ENCODE measurements at regions not wholly inside any gene's neighbourhood (a gene's known extent, or its start where the extent isn't known, plus 50 kb on each side); places are given as distances from the start of the nearest gene placed in this dataset.
"Not testable (repeated sequence)": the region's sequence is repeated elsewhere in the genome, so short reads cannot be mapped to it uniquely, and the experiment has no call there.

GRCh38 chr2:176428944-176429469 lies 159.8 kb downstream of the MTX2 start:
- H3K9me3 Mint-ChIP-seq (ENCODE audit: low read depth); DNase-seq; intact Hi-C loops (cut with DNase I, micrococcal nuclease); H3K4me1 Mint-ChIP-seq; ATAC-seq; H3K36me3 Mint-ChIP-seq (ENCODE audit: low read depth); CTCF ChIA-PET; POLR2A ChIA-PET; H3K27ac Mint-ChIP-seq; H3K4me3 Mint-ChIP-seq: not testable (repeated sequence)
- peaks cover 16% of the 10 kb centered on the region for H3K27me3 Mint-ChIP-seq

GRCh38 chr2:176432434-176432833 lies 163.2 kb downstream of the MTX2 start:
- Mint-ChIP-seq H3K4me3 (no peak overlapping the region), H3K27ac (no peak overlapping the region), H3K4me1 (no peaks in the 10 kb centered on the region), H3K9me3 (ENCODE audit: low read depth) (no peaks in the 10 kb centered on the region), H3K36me3 (ENCODE audit: low read depth) (no peaks in the 10 kb centered on the region), H3K27me3 (peaks cover 26% of the 10 kb centered on the region)
- ATAC-seq (no peak), DNase-seq (no peak)
- intact Hi-C loops (cut with DNase I, micrococcal nuclease) = no loop called here
- CTCF ChIA-PET = no interaction called here
- POLR2A ChIA-PET = no interaction called here

DNA sequence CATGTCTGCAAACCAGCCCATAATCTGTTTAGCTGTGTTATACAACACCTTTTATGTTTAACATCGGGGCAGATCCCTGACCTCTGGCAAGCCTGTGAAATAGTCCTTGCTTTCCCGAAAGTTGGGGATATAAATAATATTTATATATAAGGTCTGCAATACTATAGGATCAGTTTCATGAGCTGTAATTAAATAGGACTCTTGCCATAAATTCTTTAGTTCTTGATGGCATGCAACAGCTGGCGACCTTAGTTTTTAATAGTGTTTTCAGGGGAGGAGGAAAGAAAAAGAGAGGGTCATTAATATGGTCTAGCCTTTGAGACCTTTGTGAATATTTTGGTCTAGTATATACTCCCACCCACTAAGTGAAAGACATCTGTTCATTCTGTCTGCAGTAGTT lies 166.5 kb downstream of the MTX2 start:
- H3K9me3 Mint-ChIP-seq (ENCODE audit: low read depth) = no peaks in the 10 kb centered on the region
- H3K4me3 Mint-ChIP-seq = no peak overlapping the region
- ATAC-seq (no peak), DNase-seq (no peak)
- H3K27ac Mint-ChIP-seq = no peak overlapping the region
- no peaks in the 10 kb centered on the region for H3K4me1 Mint-ChIP-seq
- ChIA-PET POLR2A (interaction anchor here (0.6 kb wide), 1 partner anchor 84 kb away, joined by 3 read pairs; no protein-coding TSS in a partner anchor), CTCF (interaction anchor here (1.0 kb wide), 1 partner anchor 20 kb away, joined by 4 read pairs; no protein-coding TSS in a partner anchor)
- no peaks in the 10 kb centered on the region for H3K36me3 Mint-ChIP-seq (ENCODE audit: low read depth)
- H3K27me3 Mint-ChIP-seq = peaks cover 28% of the 10 kb centered on the region
- intact Hi-C loops (cut with DNase I, micrococcal nuclease) = no loop called here

- H3K36me3 Mint-ChIP-seq (ENCODE audit: low read depth) = no peaks in the 10 kb centered on the region
- ChIA-PET POLR2A (no interaction called here), CTCF (interaction anchor here (0.6 to 5.0 kb wide), 5 partner anchors 12 to 304 kb away, joined by 3 to 38 read pairs (median 3); partner anchors contain the start of gene MTX2)
- no peak for DNase-seq
- peaks cover 11% of the 10 kb centered on the region for H3K27me3 Mint-ChIP-seq
- H3K4me3 Mint-ChIP-seq = no peak overlapping the region
- peaks cover 4% of the 10 kb centered on the region for H3K4me1 Mint-ChIP-seq
- no peak overlapping the region for H3K27ac Mint-ChIP-seq
- intact Hi-C loops (cut with DNase I, micrococcal nuclease) = no loop called here
- H3K9me3 Mint-ChIP-seq (ENCODE audit: low read depth) = no peaks in the 10 kb centered on the region
- ATAC-seq = no peak
Observed at GRCh38 chr2:176443946-176444345, 174.7 kb downstream of the MTX2 start.

- DNase-seq (no peak), ATAC-seq (no peak)
- Mint-ChIP-seq H3K27me3 (peaks cover 4% of the 10 kb centered on the region), H3K9me3 (ENCODE audit: low read depth) (no peaks in the 10 kb centered on the region), H3K4me3 (no peak overlapping the region), H3K27ac (no peak overlapping the region), H3K36me3 (ENCODE audit: low read depth) (no peaks in the 10 kb centered on the region), H3K4me1 (peaks cover 4% of the 10 kb centered on the region)
- intact Hi-C loops (cut with DNase I, micrococcal nuclease) = no loop called here
- ChIA-PET CTCF (interaction anchor here (0.6 to 5.0 kb wide), 5 partner anchors 10 to 319 kb away, joined by 3 to 38 read pairs (median 3); no protein-coding TSS in a partner anchor), POLR2A (no interaction called here)
Observed at GRCh38 chr2:176445956-176446355, 176.7 kb downstream of the MTX2 start.

- Mint-ChIP-seq H3K36me3 (ENCODE audit: low read depth) (no peaks in the 10 kb centered on the region), H3K4me3 (no peak overlapping the region), H3K27ac (no peak overlapping the region), H3K9me3 (ENCODE audit: low read depth) (no peaks in the 10 kb centered on the region), H3K4me1 (peaks cover 4% of the 10 kb centered on the region), H3K27me3 (no peaks in the 10 kb centered on the region)
- CTCF ChIA-PET = interaction anchor here (0.6 to 5.0 kb wide), 6 partner anchors 9 to 320 kb away, joined by 3 to 38 read pairs (median 4); no protein-coding TSS in a partner anchor
- intact Hi-C loops (cut with DNase I, micrococcal nuclease) = no loop called here
- DNase-seq (no peak), ATAC-seq (no peak)
- POLR2A ChIA-PET = no interaction called here
Observed at GRCh38 chr2:176446718-176447414, 177.6 kb downstream of the MTX2 start.

DNA sequence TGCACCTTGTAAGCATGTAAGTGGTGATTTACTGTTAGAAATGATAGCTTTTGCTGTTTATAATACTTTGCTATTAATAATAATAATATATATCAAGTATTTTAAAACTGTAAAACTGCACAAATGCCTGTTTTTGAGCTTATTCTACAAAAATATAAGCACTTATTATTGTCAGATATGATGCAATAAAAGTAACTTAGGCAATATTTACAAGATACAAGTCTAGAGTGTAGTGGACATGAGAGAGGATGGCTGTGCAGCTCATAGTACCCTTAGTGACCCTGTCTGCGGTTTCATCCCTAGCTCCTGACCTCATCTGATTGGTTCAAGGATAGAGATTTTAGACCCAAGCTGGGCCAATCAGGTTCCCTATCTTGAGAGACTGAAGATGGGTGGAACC lies 178.4 kb downstream of the MTX2 start:
- Mint-ChIP-seq H3K36me3 (ENCODE audit: low read depth) (no peaks in the 10 kb centered on the region), H3K27ac (no peak overlapping the region), H3K4me1 (peaks cover 4% of the 10 kb centered on the region), H3K4me3 (no peak overlapping the region), H3K9me3 (ENCODE audit: low read depth) (no peaks in the 10 kb centered on the region), H3K27me3 (no peaks in the 10 kb centered on the region)
- ChIA-PET CTCF (interaction anchor here (0.6 to 5.0 kb wide), 6 partner anchors 8 to 650 kb away, joined by 3 to 38 read pairs (median 4); no protein-coding TSS in a partner anchor), POLR2A (no interaction called here)
- DNase-seq (no peak), ATAC-seq (no peak)
- intact Hi-C loops (cut with DNase I, micrococcal nuclease) = no loop called here

- Mint-ChIP-seq H3K4me3 (no peak overlapping the region), H3K27me3 (peaks cover 11% of the 10 kb centered on the region), H3K36me3 (ENCODE audit: low read depth) (no peaks in the 10 kb centered on the region), H3K9me3 (ENCODE audit: low read depth) (no peaks in the 10 kb centered on the region), H3K27ac (no peak overlapping the region), H3K4me1 (peaks cover 4% of the 10 kb centered on the region)
- DNase-seq = no peak
- intact Hi-C loops (cut with DNase I, micrococcal nuclease) = no loop called here
- CTCF ChIA-PET = interaction anchor here (0.8 to 0.9 kb wide), 3 partner anchors 13 to 322 kb away, joined by 3 to 4 read pairs (median 3); no protein-coding TSS in a partner anchor
- no peak for ATAC-seq
- POLR2A ChIA-PET = no interaction called here
Observed at GRCh38 chr2:176449852-176450251, 180.6 kb downstream of the MTX2 start.

- ATAC-seq = no peak
- Mint-ChIP-seq H3K27ac (no peak overlapping the region), H3K27me3 (peaks cover 20% of the 10 kb centered on the region), H3K36me3 (ENCODE audit: low read depth) (no peaks in the 10 kb centered on the region), H3K9me3 (ENCODE audit: low read depth) (no peaks in the 10 kb centered on the region), H3K4me3 (no peak overlapping the region), H3K4me1 (no peaks in the 10 kb centered on the region)
- DNase-seq = no peak
- CTCF ChIA-PET = interaction anchor here (0.6 to 5.4 kb wide), 10 partner anchors 8 to 327 kb away, joined by 3 to 59 read pairs (median 6); no protein-coding TSS in a partner anchor
- intact Hi-C loops (cut with DNase I, micrococcal nuclease) = loop anchor here in 1 of 2 experiments (2.0 kb wide), 1 partner anchor 101 kb away; no protein-coding TSS in a partner anchor
- POLR2A ChIA-PET = no interaction called here
Observed at GRCh38 chr2:176453784-176454183, 184.5 kb downstream of the MTX2 start.

DNA sequence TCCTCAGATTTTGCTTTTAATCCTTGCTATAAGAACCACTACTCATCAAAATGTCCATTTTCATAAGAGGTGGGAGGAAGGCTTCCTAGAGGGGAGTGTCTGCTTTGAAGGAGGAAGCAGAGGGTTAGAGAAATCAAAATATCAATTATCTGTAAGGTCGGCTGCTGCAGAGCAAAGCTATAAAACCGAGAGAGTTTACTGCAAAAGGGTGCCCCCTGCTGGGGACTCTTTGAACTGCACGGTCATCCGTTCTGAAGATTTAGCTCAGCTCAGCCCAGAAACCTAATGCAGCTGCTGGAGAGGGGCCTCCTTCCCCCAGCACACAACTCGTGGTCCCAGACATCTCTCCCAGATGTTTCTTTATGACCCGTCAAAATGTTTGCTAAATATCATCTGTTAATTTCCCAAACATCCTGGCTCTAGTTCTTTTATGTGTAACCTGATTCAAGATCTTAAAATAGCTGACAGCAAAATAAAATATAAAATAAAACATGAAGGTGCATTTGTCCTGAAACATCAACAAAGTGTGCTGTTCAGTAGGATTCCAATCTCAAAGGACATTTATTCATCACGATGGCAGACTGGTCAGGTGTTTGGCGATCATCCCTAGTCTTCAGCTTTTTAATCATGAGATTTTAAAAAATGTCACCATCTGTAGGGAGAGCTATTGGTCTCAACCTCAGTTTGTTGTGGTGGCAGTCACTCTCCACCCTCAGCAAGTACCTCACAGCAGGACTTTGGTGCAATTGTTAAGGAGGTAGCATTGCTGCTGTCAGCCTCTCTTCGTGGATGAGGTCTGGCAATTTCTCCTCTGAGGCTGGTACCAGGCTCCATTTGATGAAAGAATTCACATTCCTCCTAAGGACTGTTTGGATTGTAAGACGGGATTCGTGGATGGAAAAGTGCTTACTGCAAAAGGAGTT lies 185.9 kb downstream of the MTX2 start:
- POLR2A ChIA-PET = interaction anchor here (0.6 kb wide), 2 partner anchors 24 to 637 kb away, joined by 3 to 4 read pairs; no protein-coding TSS in a partner anchor
- H3K27ac Mint-ChIP-seq = no peak overlapping the region
- DNase-seq (peak; percentile 91), ATAC-seq (peak; percentile 57)
- no peak overlapping the region for H3K4me3 Mint-ChIP-seq
- intact Hi-C loops (cut with DNase I, micrococcal nuclease) = loop anchor here (1.0 to 5.0 kb wide), 8 partner anchors 99 to 692 kb away; no protein-coding TSS in a partner anchor
- CTCF ChIA-PET = interaction anchor here (0.6 to 5.4 kb wide), 56 partner anchors 9 to 1192 kb away, joined by 3 to 63 read pairs (median 4); partner anchors contain the start of genes HOXD4 and MTX2
- H3K4me1 Mint-ChIP-seq = no peaks in the 10 kb centered on the region
- no peaks in the 10 kb centered on the region for H3K9me3 Mint-ChIP-seq (ENCODE audit: low read depth)
- peaks cover 31% of the 10 kb centered on the region for H3K27me3 Mint-ChIP-seq
- no peaks in the 10 kb centered on the region for H3K36me3 Mint-ChIP-seq (ENCODE audit: low read depth)

DNA sequence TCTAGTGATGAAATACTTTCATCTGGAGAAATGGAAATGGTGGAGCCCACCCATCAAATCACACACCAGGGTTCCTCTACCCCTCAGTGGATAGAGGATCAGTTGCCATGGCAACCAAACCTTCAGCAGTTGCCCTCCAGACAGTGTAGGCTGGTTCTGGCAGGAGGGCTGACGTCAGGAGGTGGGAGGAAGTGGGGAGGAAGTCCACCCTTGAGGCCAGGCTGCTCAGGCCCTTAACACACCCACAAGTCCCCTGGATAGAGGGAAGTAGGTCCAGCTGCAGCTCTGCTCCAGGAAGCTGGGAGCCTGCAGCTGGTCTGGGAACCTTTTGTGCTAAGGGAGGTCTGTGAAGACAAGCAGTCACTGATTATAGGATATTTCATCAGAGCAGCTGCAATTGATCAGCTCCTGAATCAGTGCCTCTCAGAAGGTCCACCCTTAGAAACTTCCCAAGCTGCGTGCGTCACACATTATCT lies 186.6 kb downstream of the MTX2 start:
- H3K4me3 Mint-ChIP-seq = no peak overlapping the region
- H3K36me3 Mint-ChIP-seq (ENCODE audit: low read depth) = no peaks in the 10 kb centered on the region
- H3K9me3 Mint-ChIP-seq (ENCODE audit: low read depth) = no peaks in the 10 kb centered on the region
- H3K4me1 Mint-ChIP-seq = no peaks in the 10 kb centered on the region
- no peak for DNase-seq
- H3K27ac Mint-ChIP-seq = no peak overlapping the region
- no peak for ATAC-seq
- peaks cover 31% of the 10 kb centered on the region for H3K27me3 Mint-ChIP-seq
- CTCF ChIA-PET = interaction anchor here (0.5 to 5.4 kb wide), 32 partner anchors 10 to 559 kb away, joined by 3 to 63 read pairs (median 4); partner anchors contain the start of genes HOXD4 and MTX2
- intact Hi-C loops (cut with DNase I, micrococcal nuclease) = loop anchor here (1.0 to 5.0 kb wide), 8 partner anchors 98 to 691 kb away; no protein-coding TSS in a partner anchor
- POLR2A ChIA-PET = interaction anchor here (0.8 kb wide), 1 partner anchor 23 kb away, joined by 3 read pairs; no protein-coding TSS in a partner anchor

Data from activated CD4-positive, alpha-beta T cell treated with anti-CD3 and anti-CD28 coated beads for 36 hours (primary cell).